ENCODE measurements at regions not wholly inside any gene's neighbourhood (a gene's known extent, or its start where the extent isn't known, plus 50 kb on each side); places are given as distances from the start of the nearest gene placed in this dataset.

- DNase-seq (ENCODE audit: low read depth in 2 of 2): no peak
Measured at GRCh38 chr17:77306790-77307478, 166.2 kb downstream of the SEC14L1 start.

DNA sequence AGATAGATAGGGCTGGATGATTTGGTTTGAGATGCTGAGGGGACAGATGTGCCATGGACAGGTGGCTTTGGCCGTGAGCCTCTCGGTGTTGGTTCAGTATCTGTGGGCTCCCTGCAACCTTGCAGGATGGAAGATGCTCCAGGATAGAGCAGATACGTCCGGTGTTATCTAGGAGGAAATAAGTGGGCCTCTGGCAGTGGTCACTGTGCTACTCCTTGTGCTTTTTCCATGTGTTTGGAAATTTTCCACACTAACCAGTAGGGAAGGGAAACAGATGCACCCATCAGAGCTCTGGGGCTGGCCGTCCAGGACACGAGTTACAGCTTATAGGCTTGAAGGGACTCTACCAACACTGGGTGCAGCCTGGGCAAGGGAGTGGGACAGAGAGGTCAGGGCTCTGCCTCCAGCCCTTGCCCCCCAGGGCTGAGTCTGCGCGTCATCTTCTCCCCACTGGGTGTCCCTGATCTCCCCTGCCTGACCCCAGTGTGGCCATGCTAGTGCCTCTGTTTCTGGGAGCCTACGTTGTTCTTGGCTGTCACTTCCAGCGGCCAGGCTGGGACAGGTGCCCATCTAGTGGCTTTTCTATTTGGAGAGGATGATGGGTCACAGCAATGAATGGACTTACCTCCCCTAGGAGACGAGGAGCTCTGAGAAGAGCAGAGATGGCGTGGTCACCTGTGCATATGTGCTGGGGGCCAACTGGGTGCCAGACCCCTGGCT, 166.9 kb downstream of the SEC14L1 start:
- DNase-seq (ENCODE audit: low read depth in 2 of 2): no peak

DNA sequence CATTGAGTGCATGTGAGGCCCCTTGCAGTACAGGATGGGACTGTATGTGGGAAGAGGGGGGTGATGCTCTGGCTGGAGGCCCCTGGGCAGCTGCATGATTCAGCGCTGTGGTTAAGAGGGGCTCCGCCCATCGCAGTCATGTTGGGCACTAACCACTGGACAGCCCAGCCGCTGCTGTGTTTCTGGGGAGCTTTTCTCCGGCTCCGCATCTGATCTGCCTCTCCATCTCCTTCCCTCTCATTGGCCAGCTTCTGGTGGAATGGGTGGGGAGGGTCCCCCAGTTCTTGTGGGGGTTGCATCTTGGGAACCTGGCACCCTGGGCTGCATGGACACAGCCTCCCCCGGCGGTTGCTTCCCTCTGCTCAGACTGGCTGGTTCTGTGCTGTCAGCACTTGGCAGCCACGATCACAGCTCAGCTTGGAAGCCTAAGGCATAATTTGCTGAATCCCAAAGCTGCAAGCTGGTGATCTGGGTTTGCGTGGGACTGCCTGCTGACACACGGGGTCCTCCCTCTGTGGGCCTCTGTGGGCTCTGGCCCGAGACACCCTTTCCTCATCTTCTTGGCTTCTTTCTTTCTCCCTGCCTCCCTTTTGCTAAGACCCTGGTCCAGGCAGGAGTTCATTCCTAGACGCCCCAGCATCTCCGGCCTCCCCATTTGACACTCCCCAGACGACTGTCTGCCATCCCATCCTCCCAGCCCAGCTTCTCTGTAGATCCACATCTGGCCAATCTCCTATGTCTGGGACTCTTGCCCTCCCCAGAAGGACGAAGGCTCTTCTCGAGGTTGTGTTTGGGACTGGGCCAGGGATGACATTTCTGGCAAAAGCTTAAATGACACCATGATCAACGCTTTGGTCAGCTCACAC, 168.3 kb downstream of the SEC14L1 start:
- DNase-seq (ENCODE audit: low read depth in 2 of 2): no peak

DNA sequence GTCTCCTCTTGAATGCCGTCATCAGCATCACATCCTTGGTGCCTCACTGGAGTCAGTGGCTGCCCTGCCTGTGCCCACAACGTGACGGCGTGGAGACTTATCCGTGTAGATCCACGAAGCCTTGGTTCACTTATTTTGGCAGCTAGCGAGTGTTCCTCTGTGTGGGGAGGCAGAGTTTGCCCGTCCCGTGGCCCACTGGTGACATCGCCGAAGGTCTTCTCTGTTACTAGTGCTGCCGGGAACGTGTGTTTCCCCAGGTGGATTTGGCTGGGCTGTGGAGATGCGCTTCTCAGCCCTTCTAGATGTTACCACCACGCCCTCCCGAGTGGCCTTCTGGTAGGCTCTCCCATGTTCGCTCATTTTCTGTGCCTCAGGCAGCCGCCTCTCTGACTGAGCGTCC, 169.6 kb downstream of the SEC14L1 start:
- no peak for DNase-seq (ENCODE audit: low read depth in 2 of 2)

DNA sequence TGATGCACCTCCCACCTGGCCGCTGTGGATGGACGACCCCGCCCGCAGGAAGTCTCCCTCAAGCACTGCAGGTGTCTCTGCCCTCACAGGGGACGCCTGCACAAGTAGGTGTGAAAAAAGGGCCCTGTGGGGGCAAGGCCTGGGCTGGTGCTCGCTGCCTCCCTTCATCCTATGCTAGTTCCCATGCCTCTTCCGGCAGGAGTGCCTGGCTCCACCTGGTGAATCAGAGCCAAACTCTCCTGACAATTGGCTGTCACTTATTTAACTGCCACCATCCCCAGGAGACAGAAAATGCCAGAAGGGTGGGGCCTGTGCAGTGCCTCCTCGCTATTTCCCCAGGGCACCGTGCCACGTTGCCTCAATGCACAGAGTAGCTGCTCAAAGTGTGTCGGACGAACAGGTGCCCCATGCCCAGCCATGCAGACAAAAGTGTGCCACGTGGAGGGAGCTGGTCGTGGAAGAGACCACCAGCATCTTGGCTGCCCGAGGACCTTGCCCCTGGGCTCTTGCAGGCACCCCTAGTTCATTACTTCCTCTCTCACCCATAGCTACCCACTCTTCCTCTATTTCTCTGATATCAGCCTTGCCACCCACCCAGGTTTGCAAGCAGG, 170.7 kb downstream of the SEC14L1 start:
- no peak for DNase-seq (ENCODE audit: low read depth in 2 of 2)

GRCh38 chr17:77312061-77312701, 171.4 kb downstream of the SEC14L1 start:
- no peak for DNase-seq (ENCODE audit: low read depth in 2 of 2)

DNA sequence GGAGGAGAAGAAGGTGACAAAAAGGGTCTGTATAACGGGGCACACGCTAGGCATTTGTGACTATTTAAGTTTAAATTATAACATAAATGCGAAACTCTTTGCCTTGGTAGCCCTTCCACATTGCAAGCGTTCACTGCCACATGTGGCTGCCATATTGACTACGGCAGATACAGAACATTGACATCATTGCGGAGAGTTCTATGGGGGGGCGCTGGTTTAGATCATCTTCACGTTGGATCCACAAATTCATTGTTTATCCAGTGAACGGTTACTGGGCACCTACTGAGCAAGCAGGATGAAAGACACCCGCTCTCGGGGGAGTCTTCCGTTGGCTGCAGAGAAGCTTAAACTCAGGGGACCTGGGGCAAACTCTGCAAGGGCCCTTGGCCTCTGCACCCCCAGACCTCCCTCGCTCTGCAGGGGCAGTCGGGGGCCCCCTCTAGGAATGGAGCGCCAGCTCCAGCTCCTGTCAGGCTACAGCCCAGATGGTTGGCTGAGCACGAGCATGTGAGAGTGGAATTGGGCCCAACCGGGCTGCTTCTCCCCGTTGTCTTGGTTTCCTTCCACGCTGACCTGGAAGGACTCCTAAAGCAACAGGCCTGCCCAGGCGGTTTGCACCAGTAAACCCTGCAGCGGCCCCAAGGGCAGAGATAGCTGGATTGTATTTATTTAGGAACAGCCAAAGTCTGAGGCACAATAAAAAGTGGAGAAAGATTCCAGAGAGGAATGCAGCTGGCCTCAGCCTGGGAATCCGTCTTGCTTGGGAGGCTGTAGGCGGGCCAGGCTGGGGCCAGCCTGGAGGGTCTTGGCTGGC, 172.2 kb downstream of the SEC14L1 start:
- DNase-seq (ENCODE audit: low read depth in 2 of 2): no peak

DNA sequence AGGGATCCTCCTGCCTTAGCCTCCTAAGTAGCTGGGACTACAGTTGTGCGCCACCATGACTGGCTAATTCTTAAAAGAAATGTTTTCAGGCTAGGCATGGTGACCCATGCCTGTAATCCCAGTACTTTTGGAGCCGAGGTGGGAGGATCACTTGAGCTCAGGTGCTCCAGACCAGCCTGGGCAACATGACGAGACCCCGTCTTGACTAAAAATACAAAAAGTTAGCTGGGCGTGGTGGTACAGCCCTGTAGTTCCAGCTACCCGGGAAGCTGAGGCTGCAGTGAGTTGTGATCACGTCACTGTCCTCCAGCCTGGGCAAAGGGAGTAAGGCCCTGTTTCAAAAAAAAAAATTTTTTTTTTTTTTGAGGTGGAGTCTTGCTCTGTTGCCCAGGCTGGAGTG, 173.1 kb downstream of the SEC14L1 start:
- DNase-seq (ENCODE audit: low read depth in 2 of 2): no peak

DNA sequence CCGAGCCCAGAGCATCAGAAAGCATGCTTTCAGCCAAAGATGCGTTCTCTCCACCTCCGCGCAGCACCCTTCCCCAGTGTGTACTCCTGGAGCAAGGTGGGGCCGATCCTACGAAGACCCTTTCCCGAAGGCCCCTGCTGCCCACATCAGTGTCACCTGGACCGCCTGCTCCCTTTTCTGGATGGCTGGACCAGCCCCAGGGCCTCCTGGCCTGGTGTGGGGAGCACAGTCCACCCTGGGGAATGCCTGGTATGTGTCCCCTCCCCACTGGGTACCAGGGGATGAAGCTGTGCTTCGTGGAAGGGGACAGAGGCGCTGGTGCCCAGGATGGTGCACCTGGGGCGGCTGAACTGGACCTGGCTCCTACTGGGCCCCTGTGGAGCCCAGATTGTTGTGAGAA, 173.8 kb downstream of the SEC14L1 start:
- DNase-seq (ENCODE audit: low read depth in 2 of 2): no peak

GRCh38 chr17:77315010-77315409, 174.2 kb downstream of the SEC14L1 start:
- no peak for DNase-seq (ENCODE audit: low read depth in 2 of 2)

GRCh38 chr17:77315551-77316190, 174.9 kb downstream of the SEC14L1 start:
- DNase-seq (ENCODE audit: low read depth in 2 of 2): no peak

- no peak for DNase-seq (ENCODE audit: low read depth in 2 of 2)
Measured at GRCh38 chr17:77316191-77316641, 175.4 kb downstream of the SEC14L1 start.

GRCh38 chr17:77316651-77317050, 175.9 kb downstream of the SEC14L1 start:
- no peak for DNase-seq (ENCODE audit: low read depth in 2 of 2)

DNA sequence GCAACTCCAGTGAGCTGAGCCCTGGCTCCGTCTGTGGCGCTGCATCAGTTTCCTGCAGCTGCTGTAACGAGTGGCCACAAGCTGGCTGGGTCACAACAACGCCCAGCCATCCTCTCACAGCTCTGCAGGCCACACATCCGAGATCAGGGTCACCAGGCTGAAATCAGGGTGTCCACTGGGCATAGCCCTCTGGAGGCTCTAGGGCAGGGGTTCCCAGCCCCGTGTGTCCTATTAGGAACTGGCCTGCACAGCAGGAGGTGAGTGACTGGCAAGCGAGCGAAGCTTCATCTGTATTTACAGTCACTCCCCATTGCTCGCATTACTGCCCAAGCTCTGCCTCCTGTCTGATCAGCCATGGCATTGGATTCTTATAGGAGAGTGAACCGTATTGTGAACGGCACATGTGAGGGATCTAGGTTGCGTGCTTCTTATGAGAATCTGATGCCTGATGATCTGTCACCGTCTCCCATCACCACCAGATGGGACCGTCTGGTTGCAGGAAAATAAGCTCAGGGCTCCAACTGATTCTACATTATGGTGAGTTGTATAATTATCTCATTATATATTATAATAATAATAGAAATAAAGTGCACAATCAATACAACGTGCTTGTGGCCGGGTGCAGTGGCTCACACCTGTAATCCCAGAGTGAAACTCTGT, 176.5 kb downstream of the SEC14L1 start:
- DNase-seq (ENCODE audit: low read depth in 2 of 2): no peak

GRCh38 chr17:77318021-77318420, 177.3 kb downstream of the SEC14L1 start:
- no peak for DNase-seq (ENCODE audit: low read depth in 2 of 2)

DNA sequence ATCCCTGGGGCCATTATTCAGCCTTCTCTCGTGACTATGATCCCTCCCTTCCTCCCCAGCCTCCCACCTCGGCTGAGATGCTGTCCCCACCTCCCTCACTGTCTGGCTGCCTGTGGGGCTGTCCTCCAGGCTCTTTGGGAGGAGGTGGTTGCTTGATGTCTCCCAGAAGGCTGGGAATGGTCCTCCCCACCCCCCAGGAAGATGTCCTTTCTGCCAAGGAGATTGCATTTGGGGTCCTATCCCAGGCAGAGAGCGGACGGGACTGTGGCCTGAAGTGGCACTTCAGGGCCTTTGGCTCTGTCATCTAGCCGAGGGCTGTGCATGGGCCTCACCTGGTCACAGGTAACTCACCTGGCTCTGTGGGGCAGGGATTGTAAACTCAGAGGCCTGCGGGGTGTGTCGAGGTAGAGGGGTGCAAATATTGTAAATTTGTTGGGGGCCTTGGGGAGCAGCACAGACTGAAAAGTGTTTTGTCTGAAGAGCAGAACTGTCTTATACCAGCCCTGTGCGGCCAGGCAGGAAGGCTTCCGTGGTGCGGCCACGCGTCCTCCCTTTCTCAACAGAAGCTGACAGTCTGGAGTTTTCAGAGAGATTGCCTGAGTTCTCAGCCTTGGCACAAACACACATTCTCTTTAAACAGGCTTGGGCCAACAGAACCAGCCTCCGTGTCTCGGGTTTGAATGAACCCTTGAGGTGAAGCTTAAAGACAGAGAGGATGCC, 177.9 kb downstream of the SEC14L1 start:
- DNase-seq (ENCODE audit: low read depth in 2 of 2): no peak

GRCh38 chr17:77319211-77320043, 178.7 kb downstream of the SEC14L1 start:
- peak in 1 of 2 donors; percentile 66 for DNase-seq (ENCODE audit: low read depth in 2 of 2)

GRCh38 chr17:77320044-77320440, 179.3 kb downstream of the SEC14L1 start:
- DNase-seq (ENCODE audit: low read depth in 2 of 2): no peak
